ENCODE measurements at regions not wholly inside any gene's neighbourhood (a gene's known extent, or its start where the extent isn't known, plus 50 kb on each side); places are given as distances from the start of the nearest gene placed in this dataset.

GRCh38 chr14:87097015-87097414 is 896.0 kb downstream of the GALC start:
- Histone ChIP-seq H3K36me3 (ENCODE audit: insufficient read depth) (no peaks in the 10 kb centered on the region), H4K20me1 (replicated peaks; ENCODE audit: insufficient read depth) (no peaks in the 10 kb centered on the region), H3F3A (replicated peaks; ENCODE audit: low read depth) (no peaks in the 10 kb centered on the region), H2AFZ (0 out of 2 replicates have a peak overlapping the region, but pooled peaks have one; percentile 40), H3K4me2 (no peak overlapping the region), H3K27me3 (ENCODE audit: insufficient read depth) (no peaks in the 10 kb centered on the region), H3K4me3 (no peak overlapping the region), H3K9me2 (ENCODE audit: insufficient read depth) (no peaks in the 10 kb centered on the region), H3K27ac (ENCODE audit: low read depth) (no peak overlapping the region), H3K79me2 (replicated peaks; ENCODE audit: insufficient read depth) (no peaks in the 10 kb centered on the region), H3K4me1 (ENCODE audit: insufficient read depth) (no peaks in the 10 kb centered on the region)
- DNase-seq (ENCODE audit: low spot score) (no peak), ATAC-seq (no peak)
- TF ChIP-seq NANOG (IDR thresholded peaks at IDR 0.05; ENCODE audit: borderline replicate concordance) (no peak), ZNF114 (CRISPR knock-in tag; IDR thresholded peaks at IDR 0.05) (no peak), EZH2phosphoT487 (IDR thresholded peaks at IDR 0.05; ENCODE audit: unreplicated experiment) (no peak), REST (IDR thresholded peaks at IDR 0.05; ENCODE audit: unreplicated experiment) (no peak), ZNF462 (CRISPR knock-in tag; IDR thresholded peaks at IDR 0.05) (no peak), JUNB (IDR thresholded peaks at IDR 0.05; ENCODE audit: unreplicated experiment) (no peak), STAT1 (IDR thresholded peaks at IDR 0.05; ENCODE audit: unreplicated experiment) (no peak), CTCF (conservative IDR thresholded peaks at IDR 0.05; ENCODE audit: low read depth in 2 of 2) (no peak), POLR2AphosphoS5 (IDR thresholded peaks at IDR 0.05; ENCODE audit: low read depth) (no peak), EZH2 (IDR thresholded peaks at IDR 0.05; ENCODE audit: low read depth, unreplicated experiment) (no peak), ETS1 (IDR thresholded peaks at IDR 0.05) (no peak), ZNF331 (CRISPR knock-in tag; IDR thresholded peaks at IDR 0.05; ENCODE audit: low read depth) (no peak), CREB1 (CRISPR knock-in tag; IDR thresholded peaks at IDR 0.05; ENCODE audit: low read depth) (no peak)
- H3K4me3 Mint-ChIP-seq, result no peak overlapping the region
- H3K4me1 Mint-ChIP-seq, result no peaks in the 10 kb centered on the region; the same call in 2 of the 3 replicates
- H3K9me3 Mint-ChIP-seq, result no peaks in the 10 kb centered on the region
- H3K36me3 Mint-ChIP-seq (ENCODE audit: low read depth), result no peaks in the 10 kb centered on the region
- peaks cover 2% of the 10 kb centered on the region for H3K27me3 Mint-ChIP-seq (ENCODE audit: insufficient read depth, low read depth, poor library complexity)
- no peak overlapping the region for H3K27ac Mint-ChIP-seq

All from GM23338 (cell line).